NCI-H69 (cell line): ENCODE measurements at regions not wholly inside any gene's neighbourhood (a gene's known extent, or its start where the extent isn't known, plus 50 kb on each side); places are given as distances from the start of the nearest gene placed in this dataset.

Experiments used
- DNase-seq: peaks from one replicate; lab custom pipeline; 2025; lab: John Stamatoyannopoulos, UW

DNA sequence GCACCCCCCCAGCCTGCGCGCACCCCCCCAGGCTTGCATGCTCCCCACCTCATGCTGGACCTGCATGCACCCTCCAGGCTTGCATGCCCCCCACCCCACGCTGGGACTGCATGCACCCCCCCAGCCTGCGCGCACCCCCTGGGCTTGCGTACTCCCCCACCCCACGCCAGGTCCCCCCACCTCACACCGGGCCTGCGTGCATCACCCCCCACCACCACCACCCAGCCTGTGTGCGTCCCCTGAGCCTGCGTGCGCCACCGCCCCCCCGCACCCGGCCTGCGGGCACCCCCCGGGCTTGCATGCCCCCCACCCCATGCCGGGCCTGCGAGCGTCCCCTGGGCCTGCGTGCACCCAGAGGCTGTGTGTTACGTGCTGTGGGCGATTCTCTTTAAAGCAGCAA is 61.0 kb upstream of the SLCO4A1 start:
- no peak for DNase-seq

DNA sequence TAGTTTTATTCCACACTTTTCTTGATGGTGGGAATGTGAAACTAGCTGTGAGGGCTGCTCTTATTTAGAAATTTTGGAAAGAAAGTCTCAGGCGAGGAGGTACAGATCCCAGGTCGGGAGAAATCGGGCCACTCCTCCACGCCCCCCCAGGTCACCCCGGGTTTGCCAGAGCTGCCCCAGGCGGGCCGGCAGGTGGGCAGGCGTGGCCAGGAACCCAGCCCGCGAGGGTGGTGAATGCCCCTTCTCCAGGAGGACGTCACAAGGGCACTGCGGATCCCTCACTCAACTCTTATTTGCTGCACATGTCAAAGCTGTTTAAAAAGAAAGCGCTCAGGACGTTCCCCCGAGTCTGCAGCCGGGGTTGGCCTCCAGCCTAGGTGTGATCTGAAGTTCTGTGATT is 60.5 kb upstream of the SLCO4A1 start:
- DNase-seq = no peak

DNA sequence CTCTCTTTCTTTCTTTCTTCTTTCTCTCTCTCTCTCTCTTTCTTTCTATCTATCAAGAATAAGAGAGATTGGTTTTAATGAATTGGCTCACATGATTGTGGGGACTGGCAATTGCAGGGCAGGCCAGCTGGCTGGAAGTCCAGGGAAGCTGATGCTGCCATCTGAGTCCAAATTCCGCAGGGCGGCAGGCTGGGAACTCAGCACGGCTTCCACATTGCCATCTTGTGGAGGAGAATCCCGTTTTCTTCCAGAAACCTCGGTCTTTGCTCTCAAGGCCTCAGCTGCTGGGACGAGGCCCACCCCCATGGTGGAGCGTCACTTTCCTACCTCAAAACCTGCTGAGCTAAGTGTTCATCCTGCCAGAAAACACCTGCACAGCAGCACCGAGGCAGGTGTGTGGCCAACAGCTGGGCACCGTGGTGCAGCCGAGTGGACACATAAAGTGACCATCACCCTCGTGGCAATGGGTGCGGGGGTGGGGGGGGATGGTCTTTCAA is 58.8 kb upstream of the SLCO4A1 start:
- DNase-seq = no peak

DNA sequence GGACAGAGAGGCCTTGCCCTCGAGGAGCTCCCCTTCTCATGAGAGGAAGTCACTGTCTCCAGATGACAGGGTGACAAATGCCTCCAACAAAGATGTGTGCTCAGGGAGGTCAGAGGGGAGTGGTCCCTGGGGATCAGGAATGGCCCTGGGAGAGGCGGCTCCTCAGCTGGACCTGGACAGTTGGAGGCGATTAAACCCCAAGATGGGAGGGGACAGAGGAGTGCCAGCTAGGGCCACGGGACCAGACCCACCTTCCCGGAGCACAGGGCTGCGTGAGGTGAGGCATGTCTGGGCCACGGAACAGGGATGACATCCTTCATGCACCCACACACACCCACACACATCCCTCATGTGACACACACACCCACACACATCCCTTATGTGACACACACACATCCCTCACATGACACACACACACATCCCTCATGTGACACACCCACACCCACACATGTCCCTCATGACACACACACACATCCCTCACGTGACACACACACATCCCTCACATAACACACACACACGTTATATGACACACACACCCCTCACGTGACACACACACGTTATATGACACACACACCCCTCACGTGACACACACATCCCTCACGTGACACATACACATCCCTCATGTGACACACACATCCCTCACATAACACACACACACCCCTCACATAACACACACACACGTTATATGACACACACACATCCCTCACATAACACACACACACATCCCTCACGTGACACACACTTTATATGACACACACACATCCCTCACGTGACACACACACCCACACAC is 57.4 kb upstream of the SLCO4A1 start:
- DNase-seq = no peak

DNA sequence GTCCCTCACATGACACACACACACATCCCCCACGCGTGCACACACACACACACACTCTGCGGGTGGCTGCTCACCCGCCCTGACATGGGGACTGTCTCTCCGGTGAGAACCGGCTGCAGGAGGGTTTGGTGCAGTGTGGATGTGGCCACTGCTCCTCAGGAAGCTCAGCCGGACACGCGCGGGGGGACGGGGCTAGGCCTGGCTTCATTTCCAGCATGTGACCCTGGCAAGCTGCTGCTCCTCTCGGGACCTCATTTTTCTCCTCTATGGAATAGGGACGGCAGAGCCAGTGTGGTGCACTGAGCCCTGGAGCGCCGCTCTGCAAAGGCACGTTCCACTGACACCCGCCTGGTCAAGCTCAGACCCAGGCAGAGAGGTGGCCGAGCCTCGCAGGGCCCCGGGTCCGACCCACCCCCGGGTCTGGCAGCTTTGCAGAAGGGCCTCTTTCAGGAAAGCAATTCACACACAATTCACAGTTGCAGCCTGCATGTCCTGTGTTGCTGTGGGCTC is 56.8 kb upstream of the SLCO4A1 start:
- DNase-seq = no peak

DNA sequence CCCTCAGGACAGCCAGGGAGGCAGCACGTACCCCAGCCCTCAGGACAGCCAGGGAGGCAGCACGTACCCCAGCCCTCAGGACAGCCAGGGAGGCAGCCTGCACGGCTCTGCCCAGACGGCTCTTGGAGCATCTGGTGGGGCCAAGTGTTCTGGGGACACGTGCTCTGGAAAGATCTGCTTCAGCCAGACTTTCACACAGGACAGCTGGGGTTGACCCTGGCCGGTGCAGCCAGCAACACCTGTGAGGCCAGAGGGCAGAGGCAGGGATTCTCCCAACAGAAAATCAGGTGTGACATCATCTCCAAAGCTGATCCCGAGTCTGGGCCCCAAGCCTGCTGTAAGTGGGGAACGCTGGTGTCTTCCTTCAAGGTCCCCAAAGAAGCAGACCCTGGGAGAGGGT is 55.5 kb upstream of the SLCO4A1 start:
- DNase-seq = no peak

DNA sequence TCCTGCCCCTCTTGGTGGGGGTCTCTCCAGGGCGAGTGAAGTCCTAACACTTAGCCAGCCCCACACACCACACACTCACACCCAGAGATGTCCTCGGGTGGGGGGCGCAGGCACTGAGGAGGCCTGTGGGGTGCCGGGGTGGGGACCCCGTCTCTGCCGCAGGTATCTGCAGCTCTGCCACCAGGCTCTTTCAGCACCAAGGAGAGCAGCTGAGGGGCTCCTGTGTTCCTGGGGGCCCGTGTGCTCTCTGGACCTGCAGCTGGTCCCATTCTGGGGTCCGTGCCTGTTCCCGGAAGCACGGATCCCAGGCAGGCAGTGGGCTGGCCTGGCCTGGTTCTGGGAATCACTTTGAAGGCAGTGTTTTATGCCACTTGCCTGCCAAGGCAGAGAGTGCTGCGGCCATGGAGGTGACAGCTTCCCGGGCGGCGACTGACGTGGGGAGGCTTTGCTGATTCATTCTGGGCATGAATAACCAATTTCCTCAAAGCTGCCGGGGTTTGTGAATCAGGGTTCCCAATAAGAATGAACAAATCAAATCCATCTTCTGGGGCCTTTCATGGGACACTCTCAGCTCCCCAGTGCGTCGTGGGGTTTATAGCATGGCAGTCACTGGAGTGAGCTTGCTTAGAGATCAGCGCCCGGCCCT is 54.4 kb upstream of the SLCO4A1 start:
- DNase-seq = no peak

DNA sequence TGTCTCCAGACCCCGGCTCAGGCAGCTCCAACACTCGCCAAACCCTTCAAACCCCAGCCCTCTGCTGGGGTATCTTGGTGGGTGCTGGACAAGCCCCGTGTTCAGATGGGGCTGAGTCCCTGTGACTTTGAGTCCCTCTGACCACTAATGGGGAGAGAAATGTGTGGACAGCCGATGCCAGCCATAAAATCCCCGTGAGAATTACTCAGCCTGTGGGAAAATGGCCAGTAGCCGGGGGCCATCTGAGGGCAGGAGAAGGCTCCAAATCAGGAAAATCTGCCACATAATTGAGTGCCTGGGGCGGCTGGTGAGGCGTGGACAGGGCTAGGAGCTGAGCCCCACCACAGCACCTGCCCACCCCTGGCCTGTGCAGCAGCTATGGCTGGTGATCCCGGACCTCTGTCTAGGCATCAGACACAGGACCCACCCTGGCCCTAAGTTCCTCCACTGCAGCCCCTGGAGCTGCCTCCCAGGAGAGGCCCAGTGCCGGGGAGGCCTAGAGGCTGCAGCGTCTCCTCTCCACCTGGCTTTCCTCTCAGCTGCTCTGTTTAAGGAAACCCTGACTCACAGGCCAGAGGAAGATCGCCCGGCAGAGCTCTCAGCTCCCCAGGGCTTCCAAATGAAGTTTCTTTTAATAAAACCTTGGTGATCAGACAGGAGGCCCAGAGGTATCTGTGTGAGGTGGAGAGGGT is 53.7 kb upstream of the SLCO4A1 start:
- no peak for DNase-seq

DNA sequence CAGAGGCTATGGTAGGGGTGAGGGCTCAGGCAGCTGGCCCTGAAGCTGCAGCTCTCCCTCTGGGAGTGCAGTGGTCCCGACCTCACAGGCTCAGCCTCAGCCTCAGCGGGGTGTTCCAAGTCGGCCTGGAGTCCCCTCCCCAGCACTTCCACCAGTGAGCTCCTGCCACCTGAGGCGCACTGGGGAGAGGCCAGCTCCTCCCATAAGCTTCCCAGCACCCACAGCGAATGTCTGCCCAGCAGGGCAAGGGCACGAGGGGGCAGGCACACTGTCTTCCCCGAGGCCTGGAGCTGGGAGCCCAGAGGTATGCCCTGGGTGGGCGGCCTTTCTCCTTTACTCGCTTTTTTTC is 53.2 kb upstream of the SLCO4A1 start:
- no peak for DNase-seq

DNA sequence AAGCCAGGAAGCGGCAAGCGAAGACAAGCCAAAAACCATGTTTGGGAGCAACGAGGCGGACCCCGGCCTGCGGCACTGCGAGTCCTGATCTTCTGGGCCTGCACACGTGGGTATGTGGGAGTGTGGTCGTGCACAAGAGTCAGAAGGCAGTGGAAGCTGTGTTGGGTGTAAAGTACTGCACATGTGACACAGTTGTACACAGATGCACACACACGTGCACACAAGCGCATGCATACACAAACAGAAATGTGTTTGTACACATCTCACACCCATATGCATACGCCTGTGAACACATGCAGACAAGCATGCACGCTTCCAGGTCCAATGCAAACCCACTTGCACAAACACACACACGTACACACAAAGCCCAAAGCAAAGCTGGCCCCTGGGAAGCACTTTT is 52.6 kb upstream of the SLCO4A1 start:
- DNase-seq = no peak

DNA sequence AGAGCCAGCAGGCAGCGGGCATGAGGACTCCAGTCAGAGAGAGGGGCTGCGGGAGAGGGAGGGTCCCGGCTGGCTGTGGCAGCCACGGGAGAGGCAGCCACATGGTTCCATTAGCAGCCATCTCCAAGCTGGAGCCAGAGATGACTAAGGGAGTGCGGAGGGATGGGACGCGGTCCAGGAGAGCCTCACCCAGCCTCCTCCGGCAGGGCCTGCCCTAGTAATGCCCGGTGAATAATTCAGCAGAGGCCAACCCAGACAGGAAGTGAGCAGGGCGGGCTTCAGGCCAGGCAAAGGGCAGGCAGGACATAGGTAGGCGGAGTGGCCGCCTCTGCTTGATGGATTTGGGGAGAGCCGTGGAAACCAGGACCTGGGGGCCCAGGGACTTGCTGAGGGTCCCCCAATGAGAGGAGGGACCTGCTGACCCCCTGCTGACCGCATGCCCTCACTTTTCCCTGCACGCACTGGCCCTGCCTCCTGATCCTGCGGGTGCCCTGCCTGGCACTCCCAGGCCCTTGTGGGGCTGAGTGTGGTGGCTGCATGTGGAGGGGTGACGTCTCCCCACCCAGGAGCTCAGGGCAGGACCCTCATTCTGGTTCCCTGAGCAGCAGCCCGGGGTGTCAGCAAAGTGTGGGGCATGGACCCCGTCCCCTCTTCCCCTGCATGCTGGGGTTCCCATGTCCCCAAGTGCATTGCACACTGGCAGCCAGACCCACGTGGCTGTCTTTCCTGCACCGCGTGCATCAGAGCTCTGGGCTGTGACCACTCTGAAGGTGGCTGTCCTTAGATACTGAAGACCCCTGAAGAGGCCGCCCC is 51.8 kb upstream of the SLCO4A1 start:
- no peak for DNase-seq

DNA sequence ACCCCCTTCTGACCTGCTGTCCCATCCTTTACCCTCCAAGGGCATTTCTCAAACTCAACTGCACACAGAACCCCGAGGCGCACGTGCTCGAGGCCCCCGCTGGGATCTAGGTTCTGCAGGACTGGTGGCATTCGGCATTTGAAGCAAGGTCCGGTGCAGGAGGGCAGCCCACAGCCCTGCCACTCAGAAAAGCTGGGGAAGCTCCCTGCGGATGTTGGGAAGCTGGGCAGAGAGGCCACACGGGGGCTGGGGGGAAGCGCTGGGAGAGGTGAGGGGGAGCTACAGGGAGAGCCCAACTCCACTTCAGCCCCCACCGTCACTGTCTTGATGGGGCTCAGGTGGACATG is 51.2 kb upstream of the SLCO4A1 start:
- no peak for DNase-seq

DNA sequence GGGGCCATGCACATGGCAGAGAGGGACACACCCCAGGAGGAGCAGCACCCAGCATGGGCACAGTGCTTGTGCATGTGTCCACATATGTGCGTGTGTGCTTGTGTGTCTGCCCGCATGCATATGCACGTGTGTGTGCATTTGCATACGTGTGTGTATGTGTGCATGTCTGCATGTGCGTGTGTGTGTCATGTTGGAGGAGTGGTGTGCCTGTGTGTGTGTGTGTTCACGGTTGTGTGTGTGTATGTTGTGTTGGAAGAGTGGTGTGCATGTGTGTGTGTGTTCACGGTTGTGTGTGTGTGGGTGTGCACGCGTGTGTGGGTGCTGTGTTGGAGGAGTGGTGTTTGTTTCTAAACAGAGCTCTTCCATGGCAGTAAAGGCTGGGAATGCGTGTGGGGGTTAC is 50.7 kb upstream of the SLCO4A1 start:
- no peak for DNase-seq
